Loucy (cell line): ENCODE measurements at regions not wholly inside any gene's neighbourhood (a gene's known extent, or its start where the extent isn't known, plus 50 kb on each side); places are given as distances from the start of the nearest gene placed in this dataset.

Experiments
- EZH2phosphoT487 ChIP-seq: fragments of 200-600 bp; IDR thresholded peaks from 2 replicates; pipeline ENCODE4 v1.6.1; 2018; ENCODE audit warnings: antibody characterized with exemption, mild to moderate bottlenecking, moderate library complexity, borderline replicate concordance
- TF ChIP-seq, protein P1 (sequence below): fragments of 200-600 bp; sonication (generic); conservative IDR thresholded peaks from 2 replicates; pipeline ENCODE4 v1.5.1; 2014; ENCODE audit warnings: mild to moderate bottlenecking, antibody characterized with exemption, low read length

DNA sequence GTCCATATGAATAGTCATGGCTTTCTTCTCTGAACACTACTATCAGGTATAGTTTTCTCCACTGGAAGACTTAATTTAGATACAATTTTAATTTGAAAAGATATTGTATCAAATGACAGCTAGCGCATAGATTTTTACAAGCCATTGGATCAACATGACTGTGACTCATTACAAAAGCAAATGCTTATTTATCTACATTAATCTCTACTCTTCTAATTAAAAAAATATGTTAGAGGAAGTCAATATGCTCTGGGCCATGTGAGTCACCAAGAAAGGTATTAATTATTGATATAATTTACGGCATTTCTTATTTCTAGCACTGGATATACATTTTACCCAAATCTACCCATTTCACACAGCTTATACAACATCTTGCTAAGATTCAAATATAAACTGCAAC lies 800.3 kb upstream of the GBE1 start:
- TF ChIP-seq, protein P1, sequence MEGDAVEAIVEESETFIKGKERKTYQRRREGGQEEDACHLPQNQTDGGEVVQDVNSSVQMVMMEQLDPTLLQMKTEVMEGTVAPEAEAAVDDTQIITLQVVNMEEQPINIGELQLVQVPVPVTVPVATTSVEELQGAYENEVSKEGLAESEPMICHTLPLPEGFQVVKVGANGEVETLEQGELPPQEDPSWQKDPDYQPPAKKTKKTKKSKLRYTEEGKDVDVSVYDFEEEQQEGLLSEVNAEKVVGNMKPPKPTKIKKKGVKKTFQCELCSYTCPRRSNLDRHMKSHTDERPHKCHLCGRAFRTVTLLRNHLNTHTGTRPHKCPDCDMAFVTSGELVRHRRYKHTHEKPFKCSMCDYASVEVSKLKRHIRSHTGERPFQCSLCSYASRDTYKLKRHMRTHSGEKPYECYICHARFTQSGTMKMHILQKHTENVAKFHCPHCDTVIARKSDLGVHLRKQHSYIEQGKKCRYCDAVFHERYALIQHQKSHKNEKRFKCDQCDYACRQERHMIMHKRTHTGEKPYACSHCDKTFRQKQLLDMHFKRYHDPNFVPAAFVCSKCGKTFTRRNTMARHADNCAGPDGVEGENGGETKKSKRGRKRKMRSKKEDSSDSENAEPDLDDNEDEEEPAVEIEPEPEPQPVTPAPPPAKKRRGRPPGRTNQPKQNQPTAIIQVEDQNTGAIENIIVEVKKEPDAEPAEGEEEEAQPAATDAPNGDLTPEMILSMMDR, result no peak
- no peak for TF ChIP-seq EZH2phosphoT487
